ENCODE measurements at regions not wholly inside any gene's neighbourhood (a gene's known extent, or its start where the extent isn't known, plus 50 kb on each side); places are given as distances from the start of the nearest gene placed in this dataset.

GRCh38 chr6:168372889-168373288 is 53.3 kb upstream of the DACT2 start:
- H3K27me3 Mint-ChIP-seq (ENCODE audit: insufficient read depth) = no peaks in the 10 kb centered on the region
- H3K9me3 Mint-ChIP-seq = peaks cover 72% of the 10 kb centered on the region
- TF ChIP-seq CTCF (IDR thresholded peaks at IDR 0.05) = no peak
- peaks cover 8% of the 10 kb centered on the region for H3K36me3 Mint-ChIP-seq (ENCODE audit: low read depth)
- no peak for DNase-seq
- H3K4me3 Mint-ChIP-seq = no peak overlapping the region
- H3K4me1 Mint-ChIP-seq (ENCODE audit: low read depth) = no peaks in the 10 kb centered on the region
- no peak overlapping the region for H3K27ac Mint-ChIP-seq

GRCh38 chr6:168373389-168373788 is 53.8 kb upstream of the DACT2 start:
- Mint-ChIP-seq H3K27ac (no peak overlapping the region), H3K4me3 (no peak overlapping the region), H3K27me3 (ENCODE audit: insufficient read depth) (no peaks in the 10 kb centered on the region; the same call in 1 of the 2 replicates), H3K9me3 (peaks cover 77% of the 10 kb centered on the region), H3K36me3 (ENCODE audit: low read depth) (peaks cover 10% of the 10 kb centered on the region), H3K4me1 (ENCODE audit: low read depth) (no peaks in the 10 kb centered on the region)
- DNase-seq = no peak
- no peak for TF ChIP-seq CTCF (IDR thresholded peaks at IDR 0.05)

GRCh38 chr6:168374051-168374502 is 54.5 kb upstream of the DACT2 start:
- H3K4me3 Mint-ChIP-seq = no peak overlapping the region
- no peak for DNase-seq
- no peak overlapping the region for H3K27ac Mint-ChIP-seq
- no peaks in the 10 kb centered on the region; the same call in 1 of the 2 replicates for H3K27me3 Mint-ChIP-seq (ENCODE audit: insufficient read depth)
- TF ChIP-seq CTCF (IDR thresholded peaks at IDR 0.05) = no peak
- peaks cover 79% of the 10 kb centered on the region for H3K9me3 Mint-ChIP-seq
- H3K4me1 Mint-ChIP-seq (ENCODE audit: low read depth) = no peaks in the 10 kb centered on the region
- peaks cover 10% of the 10 kb centered on the region for H3K36me3 Mint-ChIP-seq (ENCODE audit: low read depth)

GRCh38 chr6:168374541-168375071 is 55.0 kb upstream of the DACT2 start:
- TF ChIP-seq CTCF (IDR thresholded peaks at IDR 0.05) = no peak
- H3K27me3 Mint-ChIP-seq (ENCODE audit: insufficient read depth) = no peaks in the 10 kb centered on the region; the same call in 1 of the 2 replicates
- DNase-seq = no peak
- peaks cover 82% of the 10 kb centered on the region for H3K9me3 Mint-ChIP-seq
- H3K27ac Mint-ChIP-seq = no peak overlapping the region
- no peak overlapping the region for H3K4me3 Mint-ChIP-seq
- no peaks in the 10 kb centered on the region for H3K4me1 Mint-ChIP-seq (ENCODE audit: low read depth)
- H3K36me3 Mint-ChIP-seq (ENCODE audit: low read depth) = peaks cover 10% of the 10 kb centered on the region

- no peak overlapping the region for H3K4me3 Mint-ChIP-seq
- H3K36me3 Mint-ChIP-seq (ENCODE audit: low read depth) = peaks cover 10% of the 10 kb centered on the region
- H3K9me3 Mint-ChIP-seq = peaks cover 88% of the 10 kb centered on the region
- H3K27ac Mint-ChIP-seq = no peak overlapping the region
- H3K4me1 Mint-ChIP-seq (ENCODE audit: low read depth) = no peaks in the 10 kb centered on the region
- H3K27me3 Mint-ChIP-seq (ENCODE audit: insufficient read depth) = peaks cover 3% of the 10 kb centered on the region
- DNase-seq = no peak
- TF ChIP-seq CTCF (IDR thresholded peaks at IDR 0.05) = no peak
Measured at GRCh38 chr6:168376120-168376519, 56.5 kb upstream of the DACT2 start.
